ENCODE measurements at regions not wholly inside any gene's neighbourhood (a gene's known extent, or its start where the extent isn't known, plus 50 kb on each side); places are given as distances from the start of the nearest gene placed in this dataset.

DNA sequence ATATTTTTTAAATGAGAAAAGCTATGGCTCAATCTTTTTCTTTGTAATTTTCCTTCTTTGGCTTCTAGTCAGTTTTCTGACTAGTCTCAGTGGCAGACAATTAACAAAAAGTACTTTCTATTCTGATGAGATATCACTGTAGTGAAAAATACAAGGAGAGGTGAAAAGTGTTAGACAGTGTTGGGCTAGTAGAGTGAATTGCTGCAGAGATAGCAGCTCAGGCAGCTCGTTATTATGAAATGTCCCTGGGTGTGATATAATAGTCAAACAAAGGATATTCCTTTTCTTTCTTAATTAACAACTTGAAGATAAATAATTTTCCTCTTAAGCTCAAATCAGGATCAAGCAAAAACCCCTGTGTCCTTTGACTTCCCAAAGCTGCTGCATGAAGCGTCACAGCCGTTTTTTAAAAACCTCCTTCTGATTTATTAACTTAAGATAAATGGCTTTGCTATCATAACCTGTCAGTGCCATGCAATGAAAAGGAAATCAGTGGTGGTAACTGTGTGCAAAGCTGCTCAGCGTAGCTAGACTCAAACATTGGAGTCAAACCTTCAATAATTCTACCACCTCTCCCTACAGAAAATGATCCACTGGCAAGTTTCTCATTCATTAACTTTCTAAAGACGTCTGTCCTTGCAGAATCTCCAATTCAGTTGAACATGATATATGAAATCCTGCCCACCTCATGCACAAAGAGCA, 646.6 kb upstream of the PTBP2 start:
- DNase-seq (ENCODE audit: low spot score), result no peak
- TF ChIP-seq, protein P1, sequence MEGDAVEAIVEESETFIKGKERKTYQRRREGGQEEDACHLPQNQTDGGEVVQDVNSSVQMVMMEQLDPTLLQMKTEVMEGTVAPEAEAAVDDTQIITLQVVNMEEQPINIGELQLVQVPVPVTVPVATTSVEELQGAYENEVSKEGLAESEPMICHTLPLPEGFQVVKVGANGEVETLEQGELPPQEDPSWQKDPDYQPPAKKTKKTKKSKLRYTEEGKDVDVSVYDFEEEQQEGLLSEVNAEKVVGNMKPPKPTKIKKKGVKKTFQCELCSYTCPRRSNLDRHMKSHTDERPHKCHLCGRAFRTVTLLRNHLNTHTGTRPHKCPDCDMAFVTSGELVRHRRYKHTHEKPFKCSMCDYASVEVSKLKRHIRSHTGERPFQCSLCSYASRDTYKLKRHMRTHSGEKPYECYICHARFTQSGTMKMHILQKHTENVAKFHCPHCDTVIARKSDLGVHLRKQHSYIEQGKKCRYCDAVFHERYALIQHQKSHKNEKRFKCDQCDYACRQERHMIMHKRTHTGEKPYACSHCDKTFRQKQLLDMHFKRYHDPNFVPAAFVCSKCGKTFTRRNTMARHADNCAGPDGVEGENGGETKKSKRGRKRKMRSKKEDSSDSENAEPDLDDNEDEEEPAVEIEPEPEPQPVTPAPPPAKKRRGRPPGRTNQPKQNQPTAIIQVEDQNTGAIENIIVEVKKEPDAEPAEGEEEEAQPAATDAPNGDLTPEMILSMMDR (IDR thresholded peaks at IDR 0.05; ENCODE audit: extremely low read depth, missing control alignments), result no peak

DNA sequence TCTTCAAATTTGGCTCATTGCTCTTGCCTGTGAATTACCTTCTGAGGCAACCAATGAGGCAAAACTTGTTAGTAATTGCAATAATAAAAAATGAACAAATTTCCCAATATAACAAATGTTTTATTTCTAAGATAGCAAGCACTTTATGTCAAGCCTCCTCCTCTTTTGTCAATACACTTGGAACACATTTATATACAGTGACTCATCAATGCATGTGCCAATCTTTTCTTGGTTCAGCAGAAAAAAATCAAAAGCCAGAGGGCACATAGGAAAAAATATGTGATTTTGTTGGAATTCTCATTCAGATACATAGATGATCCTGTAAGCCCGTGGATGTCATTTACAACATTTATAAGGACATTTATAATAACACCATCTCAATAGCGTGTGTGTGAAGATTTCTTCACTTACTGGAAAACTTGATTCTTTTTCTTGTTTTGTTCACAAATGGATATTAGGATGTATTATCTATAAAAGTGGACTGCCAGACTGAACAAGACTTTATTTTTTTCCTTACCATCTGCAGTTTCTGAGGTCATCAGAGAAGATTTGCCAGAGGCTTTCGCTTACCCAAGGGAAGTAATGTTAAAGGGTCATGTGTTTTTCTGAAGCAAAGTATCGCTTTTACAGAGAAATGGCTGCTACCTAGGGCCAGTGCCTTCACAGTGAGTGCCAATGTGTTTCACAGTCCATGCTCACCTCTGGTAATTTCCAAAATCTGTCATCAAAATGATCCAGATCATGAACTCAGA, 645.7 kb upstream of the PTBP2 start:
- no peak for DNase-seq (ENCODE audit: low spot score)
- TF ChIP-seq, protein P1 (IDR thresholded peaks at IDR 0.05; ENCODE audit: extremely low read depth, missing control alignments), result no peak

DNA sequence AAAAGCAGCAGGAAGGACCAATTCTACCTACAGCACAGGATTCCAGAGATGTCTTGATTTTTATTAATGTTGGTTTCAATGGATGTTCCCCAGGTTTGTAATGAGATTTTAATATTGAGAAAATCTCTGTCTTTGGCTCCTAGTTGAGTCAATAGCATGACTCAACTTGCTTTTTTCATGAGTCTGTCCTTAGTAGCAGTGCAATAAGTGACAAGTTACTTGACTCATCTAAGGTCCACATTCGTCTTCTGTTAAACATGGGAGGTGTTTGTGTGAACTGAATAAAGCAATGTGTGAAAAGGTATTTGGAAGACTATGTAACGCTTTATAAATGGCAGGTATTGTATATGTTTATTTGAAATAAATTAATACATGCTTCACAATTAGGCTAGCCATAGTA, 645.0 kb upstream of the PTBP2 start:
- no peak for DNase-seq (ENCODE audit: low spot score)
- TF ChIP-seq, protein P1 (IDR thresholded peaks at IDR 0.05; ENCODE audit: extremely low read depth, missing control alignments), result no peak

DNA sequence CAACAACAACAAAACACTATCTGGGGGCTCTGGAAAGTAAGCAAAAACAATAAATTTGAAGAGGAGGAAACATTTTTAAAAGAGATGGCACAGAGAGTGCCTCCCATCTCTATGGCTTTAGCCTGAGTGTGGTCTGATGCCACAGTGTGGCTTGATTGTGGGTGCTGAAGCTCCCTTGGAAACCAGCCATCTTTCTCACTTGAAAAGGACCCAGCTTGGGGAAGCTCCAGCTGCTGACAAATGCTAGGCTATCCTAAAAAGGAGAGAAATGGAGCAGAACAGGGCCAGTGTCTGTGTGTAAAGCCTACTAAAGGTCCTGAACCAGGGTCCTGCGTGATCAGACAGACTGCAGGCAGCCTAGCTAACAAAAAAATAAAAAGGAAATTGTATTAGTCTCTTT, 642.0 kb upstream of the PTBP2 start:
- TF ChIP-seq, protein P1 (IDR thresholded peaks at IDR 0.05; ENCODE audit: extremely low read depth, missing control alignments), result no peak

DNA sequence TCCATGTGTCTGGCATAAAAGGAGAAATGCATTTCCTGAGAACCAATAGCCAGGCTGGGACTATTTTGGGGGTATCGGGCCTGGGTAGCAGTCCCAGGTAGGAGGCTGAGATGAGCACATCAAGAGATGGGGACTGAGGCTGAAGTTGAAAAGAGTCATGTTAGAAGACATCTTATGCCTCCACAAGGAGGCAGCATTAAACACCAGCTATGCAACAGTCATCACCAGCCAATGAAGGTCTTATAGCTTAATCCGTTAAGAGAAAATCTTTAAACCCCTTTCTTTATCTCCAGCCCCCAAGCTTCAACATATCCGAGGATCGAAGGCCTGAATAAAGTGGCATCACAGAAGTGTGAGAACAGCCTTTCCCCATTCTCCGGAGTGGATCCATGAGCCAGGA, 640.7 kb upstream of the PTBP2 start:
- no peak for DNase-seq (ENCODE audit: low spot score)
- TF ChIP-seq, protein P1 (IDR thresholded peaks at IDR 0.05; ENCODE audit: extremely low read depth, missing control alignments), result no peak

More for the DNA sequence above, 642.0 kb upstream of the PTBP2 start:
- DNase-seq (ENCODE audit: low spot score), result no peak

DNA sequence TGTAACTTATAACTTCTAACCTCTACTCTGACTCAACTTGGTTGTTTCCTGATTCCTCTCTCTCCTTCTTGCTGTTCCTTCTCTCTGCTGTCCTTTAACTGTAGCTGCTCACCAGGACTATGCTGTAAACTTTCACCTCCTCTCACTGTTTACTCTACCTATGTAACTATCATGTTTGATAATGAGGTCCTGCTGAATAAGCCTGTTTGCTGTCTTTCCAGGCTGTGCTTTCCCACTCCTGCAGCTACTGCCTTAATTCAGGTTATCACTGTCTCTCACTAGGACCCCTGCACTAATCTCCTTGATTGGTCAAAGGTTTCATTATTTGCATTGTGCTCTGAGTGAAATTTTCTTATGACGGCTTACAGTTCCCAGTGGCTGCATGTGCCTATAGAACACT, 633.9 kb upstream of the PTBP2 start:
- TF ChIP-seq, protein P1 (IDR thresholded peaks at IDR 0.05; ENCODE audit: extremely low read depth, missing control alignments), result no peak
- DNase-seq (ENCODE audit: low spot score), result no peak

DNA sequence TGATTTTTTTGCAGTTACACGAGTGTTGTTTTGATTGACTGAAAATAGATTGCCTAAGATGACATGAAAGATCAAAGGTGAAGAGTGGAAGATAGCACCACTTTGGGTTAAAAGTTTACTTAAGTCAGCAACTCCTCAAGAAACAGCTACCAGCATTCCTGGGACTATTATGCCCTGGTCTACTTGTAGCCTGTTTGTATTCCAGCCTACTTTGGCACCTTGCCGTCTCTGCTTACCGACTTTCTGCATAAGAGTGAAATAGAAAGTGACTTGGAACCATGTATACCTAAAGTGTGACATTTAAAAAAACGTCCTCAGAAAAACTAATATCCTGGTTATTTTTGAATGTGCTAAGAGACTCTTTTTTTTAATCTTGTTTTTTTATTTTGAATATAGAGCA, 631.5 kb upstream of the PTBP2 start:
- DNase-seq (ENCODE audit: low spot score), result no peak
- TF ChIP-seq, protein P1 (IDR thresholded peaks at IDR 0.05; ENCODE audit: extremely low read depth, missing control alignments), result no peak

Data from GM20000 (cell line).